T-helper 17 cell (primary cell): ENCODE measurements at regions not wholly inside any gene's neighbourhood (a gene's known extent, or its start where the extent isn't known, plus 50 kb on each side); places are given as distances from the start of the nearest gene placed in this dataset.

Experiments
- ATAC-seq: fragments of 150-1000 bp; cut with Tn5 transposase; 2 replicates; pipeline ENCODE4 v1.10.0; 2021; ENCODE audit warnings: mild to moderate bottlenecking, moderate library complexity
- DNase-seq, 3 donors: peaks; one replicate each; pipeline versions ENCODE4 v3.0.0 to v3.0.0-alpha.2; 2020 to 2021
- H3K9me3 ChIP-seq: one replicate; pipeline ENCODE4 v1.7.0; 2013; ENCODE audit warnings: low read length, mild to moderate bottlenecking; ENCODE audit not compliant: control insufficient read depth, poor library complexity, severe bottlenecking
- H3K27ac Mint-ChIP-seq: one replicate; pipeline ENCODE4 v1.8.0; 2022; ENCODE audit warnings: mild to moderate bottlenecking, moderate library complexity, mixed read lengths
- H3K27me3 Mint-ChIP-seq: one replicate; pipeline ENCODE4 v1.8.0; 2022; ENCODE audit warnings: mixed read lengths
- H3K36me3 Mint-ChIP-seq: one replicate; pipeline ENCODE4 v1.8.0; 2022; ENCODE audit warnings: low read depth, mixed read lengths
- H3K4me1 Mint-ChIP-seq: one replicate; pipeline ENCODE4 v1.8.0; 2022; ENCODE audit warnings: mild to moderate bottlenecking, mixed read lengths
- H3K4me3 Mint-ChIP-seq: one replicate; pipeline ENCODE4 v1.8.0; 2022; ENCODE audit warnings: mild to moderate bottlenecking, moderate library complexity, mixed read lengths

DNA sequence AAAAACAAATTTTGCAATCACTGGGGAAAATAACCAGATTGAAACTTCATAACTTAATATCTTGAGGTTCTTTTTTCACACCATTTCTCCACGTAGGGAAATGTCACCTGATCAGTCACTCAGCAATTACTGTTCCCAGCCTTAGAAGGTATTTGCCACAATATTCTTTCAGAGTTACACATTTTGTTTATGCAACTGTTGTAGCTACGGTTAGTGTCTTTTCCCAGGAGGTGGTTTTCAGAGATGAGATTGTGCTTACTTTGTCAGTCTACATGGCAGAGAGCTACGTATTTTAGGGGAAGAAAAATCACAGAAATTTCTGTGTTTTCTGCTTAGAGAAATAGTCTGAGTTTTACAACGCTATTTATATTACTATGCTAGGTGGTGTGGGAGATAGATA, 792.8 kb upstream of the B3GALT2 start:
- ATAC-seq, result no peak
- no peaks in the 10 kb centered on the region for H3K9me3 ChIP-seq
- Mint-ChIP-seq H3K27ac (no peak overlapping the region), H3K36me3 (peaks cover 1% of the 10 kb centered on the region), H3K27me3 (no peaks in the 10 kb centered on the region), H3K4me3 (no peak overlapping the region), H3K4me1 (peaks cover 2% of the 10 kb centered on the region)
- DNase-seq, result no peak

DNA sequence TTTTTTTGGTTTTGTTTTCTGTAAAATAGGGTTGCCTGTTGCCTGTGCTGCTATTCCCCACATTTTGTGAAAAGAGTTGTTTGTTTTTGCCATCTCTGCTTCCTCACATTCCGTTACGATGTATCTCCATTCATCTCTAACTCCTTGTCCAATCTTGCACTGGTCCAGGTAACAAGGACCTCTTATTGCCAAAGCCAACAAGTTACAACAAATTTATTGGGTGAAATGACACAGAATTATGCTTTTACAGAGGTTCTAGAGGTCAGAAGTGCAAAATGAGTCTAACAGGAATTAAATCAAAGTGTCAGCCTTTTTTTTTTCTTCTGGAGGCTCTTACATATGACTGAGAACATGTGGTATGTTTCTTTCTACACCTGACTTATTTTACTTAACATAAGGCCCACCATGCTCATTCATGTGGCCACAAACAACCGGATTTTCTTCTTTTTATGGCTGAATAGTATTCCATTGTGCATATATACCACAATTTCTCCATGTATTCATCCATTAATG, 787.9 kb upstream of the B3GALT2 start:
- H3K9me3 ChIP-seq, result no peaks in the 10 kb centered on the region
- H3K36me3 Mint-ChIP-seq, result peaks cover 4% of the 10 kb centered on the region
- H3K4me3 Mint-ChIP-seq, result no peak overlapping the region
- DNase-seq, result no peak
- no peaks in the 10 kb centered on the region for H3K27me3 Mint-ChIP-seq
- ATAC-seq, result no peak
- H3K27ac Mint-ChIP-seq, result no peak overlapping the region
- peaks cover 2% of the 10 kb centered on the region for H3K4me1 Mint-ChIP-seq

DNA sequence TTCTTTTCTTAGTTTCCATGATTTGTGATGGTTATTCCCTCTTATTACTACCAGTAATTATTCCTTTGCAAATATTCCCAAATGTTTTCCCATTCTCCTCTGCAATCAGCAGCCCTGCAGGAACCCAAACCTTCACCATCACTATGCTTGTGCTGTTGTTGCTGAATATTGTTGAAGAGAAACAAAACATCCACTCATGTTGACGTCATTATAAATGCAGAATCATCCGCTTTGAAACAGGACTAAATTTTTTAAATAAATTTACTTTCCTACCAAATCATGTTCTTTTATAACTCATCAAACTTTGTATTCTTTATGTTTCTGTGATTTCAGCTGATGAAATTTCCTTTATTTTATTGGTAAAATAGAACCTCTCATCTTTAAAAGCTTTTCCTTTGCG, 787.0 kb upstream of the B3GALT2 start:
- H3K27ac Mint-ChIP-seq, result no peak overlapping the region
- DNase-seq (no peak), ATAC-seq (no peak)
- no peaks in the 10 kb centered on the region for H3K27me3 Mint-ChIP-seq
- H3K36me3 Mint-ChIP-seq, result peaks cover 4% of the 10 kb centered on the region
- H3K4me3 Mint-ChIP-seq, result no peak overlapping the region
- H3K9me3 ChIP-seq, result no peaks in the 10 kb centered on the region
- H3K4me1 Mint-ChIP-seq, result no peaks in the 10 kb centered on the region

DNA sequence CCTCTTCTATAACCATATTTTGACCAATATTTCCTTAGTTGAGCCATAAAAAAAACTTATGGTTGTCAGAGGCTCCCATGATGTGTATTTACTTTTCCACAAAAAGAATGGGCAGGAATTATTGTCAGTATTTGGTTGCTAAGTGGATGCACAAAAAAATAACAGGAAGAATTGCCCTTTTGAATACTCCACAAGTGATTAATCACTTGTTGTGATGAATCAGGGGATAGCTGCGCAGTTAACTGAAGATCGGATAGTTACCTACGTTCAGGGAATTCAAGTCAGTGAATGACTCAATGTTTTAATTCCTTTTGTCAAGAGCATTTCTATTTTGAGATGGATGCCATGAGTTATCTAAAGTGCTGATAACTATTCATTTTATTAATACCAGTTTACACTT, 785.2 kb upstream of the B3GALT2 start:
- no peak for ATAC-seq
- no peak for DNase-seq
- peaks cover 4% of the 10 kb centered on the region for H3K36me3 Mint-ChIP-seq
- H3K4me3 Mint-ChIP-seq, result no peak overlapping the region
- H3K9me3 ChIP-seq, result no peaks in the 10 kb centered on the region
- H3K4me1 Mint-ChIP-seq, result peaks cover 4% of the 10 kb centered on the region
- H3K27ac Mint-ChIP-seq, result no peak overlapping the region
- no peaks in the 10 kb centered on the region for H3K27me3 Mint-ChIP-seq

DNA sequence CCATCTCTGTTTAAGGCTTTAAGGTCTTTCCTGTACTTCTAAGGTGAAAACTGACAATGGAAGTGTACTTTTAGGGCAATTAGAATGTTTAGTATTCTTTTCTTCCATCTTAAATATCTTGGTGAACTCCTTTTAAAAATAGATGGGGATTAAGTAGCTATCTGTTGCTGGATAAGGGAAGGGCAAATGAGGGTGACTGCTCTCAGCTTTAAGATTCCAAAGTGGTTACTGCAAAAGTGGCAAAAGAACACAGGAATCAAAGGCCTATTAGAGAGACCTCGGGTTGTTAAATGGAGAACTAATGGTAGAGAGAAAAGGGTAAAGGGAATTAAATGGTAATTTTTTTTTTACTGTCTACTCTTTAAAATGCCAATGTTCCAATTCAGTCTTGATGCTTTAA, 774.1 kb upstream of the B3GALT2 start:
- no peak for DNase-seq
- Mint-ChIP-seq H3K27ac (no peak overlapping the region), H3K27me3 (no peaks in the 10 kb centered on the region), H3K4me3 (no peak overlapping the region), H3K36me3 (peaks cover 2% of the 10 kb centered on the region), H3K4me1 (peaks cover 12% of the 10 kb centered on the region)
- ATAC-seq, result no peak
- H3K9me3 ChIP-seq, result no peaks in the 10 kb centered on the region

DNA sequence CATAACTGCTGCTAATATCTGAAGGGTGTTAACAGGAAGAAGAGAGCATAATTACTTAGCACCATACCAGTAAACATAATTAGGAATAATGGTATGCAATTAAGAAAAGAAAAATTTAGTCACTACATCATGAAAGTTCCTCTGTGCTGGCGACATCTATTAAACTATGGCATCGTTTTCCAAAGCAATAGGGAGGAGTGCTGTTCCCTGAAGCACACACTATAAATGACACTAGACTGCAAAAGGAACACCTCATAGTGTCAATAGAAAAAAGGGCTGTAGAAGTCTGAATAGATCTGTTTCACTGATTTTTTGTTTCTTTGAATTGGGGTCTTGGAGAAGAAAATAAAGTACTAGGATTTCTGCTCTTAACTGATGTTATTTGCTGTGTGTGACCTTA, 773.6 kb upstream of the B3GALT2 start:
- DNase-seq (no peak), ATAC-seq (no peak)
- peaks cover 12% of the 10 kb centered on the region for H3K4me1 Mint-ChIP-seq
- no peak overlapping the region for H3K27ac Mint-ChIP-seq
- H3K36me3 Mint-ChIP-seq, result peaks cover 2% of the 10 kb centered on the region
- no peaks in the 10 kb centered on the region for H3K9me3 ChIP-seq
- H3K4me3 Mint-ChIP-seq, result no peak overlapping the region
- no peaks in the 10 kb centered on the region for H3K27me3 Mint-ChIP-seq

DNA sequence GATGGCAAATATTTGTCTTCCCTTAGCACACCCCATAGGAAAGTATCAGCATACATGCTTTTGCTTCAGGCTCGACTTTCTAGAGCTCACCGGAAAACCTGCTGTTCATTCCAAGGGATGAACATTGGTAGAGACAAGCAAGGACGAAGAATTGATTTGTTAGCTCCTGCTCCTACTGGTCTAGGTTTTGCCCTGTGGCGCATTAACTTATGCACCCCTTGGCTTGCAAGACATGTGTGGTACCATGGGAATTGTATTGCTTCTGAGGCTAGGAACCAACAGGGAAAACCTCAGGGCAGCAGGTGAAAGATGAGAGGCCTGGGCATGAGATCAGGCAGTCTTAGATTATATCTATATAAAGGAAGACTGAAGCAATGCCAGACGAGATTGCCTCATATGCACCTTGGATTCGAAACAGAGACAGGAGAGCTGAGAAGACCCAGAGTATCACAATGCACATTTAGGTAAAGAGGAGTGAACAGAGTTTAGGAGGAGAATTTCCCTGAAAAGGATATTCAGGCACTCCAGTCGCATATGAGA, 771.2 kb upstream of the B3GALT2 start:
- ATAC-seq, result no peak
- Mint-ChIP-seq H3K4me3 (no peak overlapping the region), H3K4me1 (peaks cover 9% of the 10 kb centered on the region), H3K27ac (no peak overlapping the region), H3K27me3 (no peaks in the 10 kb centered on the region), H3K36me3 (peaks cover 5% of the 10 kb centered on the region)
- H3K9me3 ChIP-seq, result no peaks in the 10 kb centered on the region
- no peak for DNase-seq

DNA sequence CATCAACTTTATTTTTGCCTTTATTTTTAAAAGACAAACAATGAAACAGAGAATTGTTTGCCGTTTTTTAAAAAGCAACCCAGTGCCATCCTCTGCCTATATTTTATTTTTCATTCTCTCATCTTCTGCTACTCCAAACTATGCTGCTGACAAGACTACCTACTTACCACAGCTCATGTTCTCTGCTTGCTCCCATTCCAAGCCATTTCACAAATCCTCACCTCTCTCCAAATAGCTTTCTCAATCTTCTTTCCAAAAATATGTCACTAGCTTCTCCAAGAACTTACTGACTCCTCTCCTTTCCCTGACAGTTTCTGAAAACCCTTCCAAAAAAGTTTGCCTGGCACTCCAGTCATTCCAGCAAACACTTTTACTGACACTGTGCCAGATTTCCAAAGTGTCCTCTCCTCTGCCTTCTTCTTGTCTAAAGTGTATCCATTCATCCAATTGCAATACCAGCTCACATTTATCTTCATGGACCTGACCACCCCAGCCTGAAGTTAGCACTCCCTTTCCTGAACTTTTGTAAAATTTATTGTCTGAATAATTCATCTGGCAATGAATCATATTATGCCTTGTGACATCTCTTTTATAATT, 766.5 kb upstream of the B3GALT2 start:
- Mint-ChIP-seq H3K4me1 (peaks cover 5% of the 10 kb centered on the region), H3K4me3 (no peak overlapping the region), H3K27me3 (no peaks in the 10 kb centered on the region), H3K36me3 (peaks cover 3% of the 10 kb centered on the region), H3K27ac (no peak overlapping the region)
- no peak for ATAC-seq
- no peak for DNase-seq
- no peaks in the 10 kb centered on the region for H3K9me3 ChIP-seq

DNA sequence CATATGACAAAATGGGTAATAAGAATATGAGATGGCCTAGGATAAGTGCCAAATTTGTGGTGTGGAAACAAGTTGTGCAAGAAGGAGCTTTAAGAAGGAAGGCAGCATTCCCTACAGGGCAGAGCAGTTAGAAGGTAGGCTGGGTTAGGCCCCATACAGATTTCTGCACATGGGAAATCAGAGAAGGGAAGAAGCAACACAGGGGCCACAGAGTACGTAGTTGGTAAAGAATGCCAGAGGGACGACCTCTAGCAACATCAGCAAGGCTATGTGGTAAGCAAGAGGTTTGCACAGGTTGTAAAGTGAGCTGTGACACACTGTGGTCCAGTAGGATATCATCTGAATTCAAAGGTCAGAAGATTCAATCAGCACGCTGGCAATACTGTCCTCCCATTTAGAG, 765.6 kb upstream of the B3GALT2 start:
- H3K27me3 Mint-ChIP-seq, result no peaks in the 10 kb centered on the region
- H3K36me3 Mint-ChIP-seq, result peaks cover 3% of the 10 kb centered on the region
- H3K4me1 Mint-ChIP-seq, result peaks cover 5% of the 10 kb centered on the region
- ATAC-seq, result no peak
- DNase-seq, result no peak
- no peak overlapping the region for H3K27ac Mint-ChIP-seq
- H3K9me3 ChIP-seq, result no peaks in the 10 kb centered on the region
- H3K4me3 Mint-ChIP-seq, result no peak overlapping the region

DNA sequence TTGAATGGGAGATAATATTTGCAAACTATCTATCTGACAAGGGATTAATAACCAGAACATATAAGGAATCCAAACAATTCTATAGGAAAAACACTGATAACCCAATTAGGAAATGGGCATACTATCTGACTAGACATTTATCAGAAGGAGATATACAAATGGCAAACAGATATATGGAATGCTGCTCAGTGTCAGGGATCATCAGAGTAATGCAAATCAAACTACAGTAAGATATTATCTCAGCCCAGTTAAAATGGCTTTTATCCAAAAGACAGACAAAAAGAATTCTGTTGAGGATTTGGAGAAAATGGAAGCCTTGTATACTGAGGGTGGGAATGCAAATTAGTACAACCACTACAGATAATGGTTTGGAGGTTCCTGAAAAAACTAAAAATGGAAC, 758.0 kb upstream of the B3GALT2 start:
- H3K9me3 ChIP-seq, result no peaks in the 10 kb centered on the region
- H3K4me1 Mint-ChIP-seq, result no peaks in the 10 kb centered on the region
- ATAC-seq, result no peak
- H3K36me3 Mint-ChIP-seq, result peaks cover 3% of the 10 kb centered on the region
- no peak for DNase-seq
- H3K27ac Mint-ChIP-seq, result no peak overlapping the region
- no peak overlapping the region for H3K4me3 Mint-ChIP-seq
- no peaks in the 10 kb centered on the region for H3K27me3 Mint-ChIP-seq

DNA sequence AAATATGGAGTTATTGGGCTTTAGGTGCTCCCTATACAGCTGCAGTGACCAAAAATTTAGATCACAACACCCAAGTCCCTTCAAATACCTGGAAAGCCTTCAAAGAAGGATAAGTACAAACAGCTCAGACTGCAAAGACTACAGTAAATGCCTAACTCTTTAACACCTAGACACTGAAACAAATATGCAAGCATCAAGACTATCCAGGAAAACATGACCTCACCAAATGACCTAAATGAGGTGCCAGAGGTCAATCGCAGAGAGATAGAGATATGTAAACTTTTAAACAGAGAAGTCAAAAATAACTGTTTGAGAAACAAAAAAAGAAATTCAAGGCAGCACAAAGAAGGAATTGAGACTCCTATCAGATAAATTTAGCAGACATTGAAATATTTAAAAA, 753.8 kb upstream of the B3GALT2 start:
- H3K36me3 Mint-ChIP-seq, result peaks cover 3% of the 10 kb centered on the region
- no peaks in the 10 kb centered on the region for H3K27me3 Mint-ChIP-seq
- H3K9me3 ChIP-seq, result no peaks in the 10 kb centered on the region
- DNase-seq, result no peak
- no peak overlapping the region for H3K4me3 Mint-ChIP-seq
- no peak for ATAC-seq
- no peaks in the 10 kb centered on the region for H3K4me1 Mint-ChIP-seq
- H3K27ac Mint-ChIP-seq, result no peak overlapping the region

DNA sequence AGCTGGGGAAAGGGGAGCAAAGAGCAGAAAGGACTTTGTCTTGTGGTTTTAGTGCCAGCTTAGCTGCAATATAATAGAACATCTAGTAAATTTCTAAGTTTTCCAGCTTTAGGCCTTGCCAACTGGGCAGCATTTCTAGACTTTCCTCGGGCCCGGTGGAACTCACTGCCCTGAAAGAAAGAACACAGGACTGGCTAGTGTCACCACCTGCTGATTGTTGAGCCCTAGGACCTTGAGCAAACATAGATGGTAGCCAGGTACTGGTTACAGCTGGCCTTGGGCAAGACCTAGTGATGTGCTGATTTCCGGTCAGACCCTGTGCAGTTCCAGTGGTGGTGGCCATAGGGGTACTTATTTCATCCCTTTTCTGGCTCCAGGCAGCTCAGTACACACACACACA, 753.2 kb upstream of the B3GALT2 start:
- no peaks in the 10 kb centered on the region for H3K4me1 Mint-ChIP-seq
- DNase-seq, result no peak
- no peak overlapping the region for H3K4me3 Mint-ChIP-seq
- no peak for ATAC-seq
- H3K9me3 ChIP-seq, result no peaks in the 10 kb centered on the region
- peaks cover 3% of the 10 kb centered on the region for H3K36me3 Mint-ChIP-seq
- no peak overlapping the region for H3K27ac Mint-ChIP-seq
- no peaks in the 10 kb centered on the region for H3K27me3 Mint-ChIP-seq

DNA sequence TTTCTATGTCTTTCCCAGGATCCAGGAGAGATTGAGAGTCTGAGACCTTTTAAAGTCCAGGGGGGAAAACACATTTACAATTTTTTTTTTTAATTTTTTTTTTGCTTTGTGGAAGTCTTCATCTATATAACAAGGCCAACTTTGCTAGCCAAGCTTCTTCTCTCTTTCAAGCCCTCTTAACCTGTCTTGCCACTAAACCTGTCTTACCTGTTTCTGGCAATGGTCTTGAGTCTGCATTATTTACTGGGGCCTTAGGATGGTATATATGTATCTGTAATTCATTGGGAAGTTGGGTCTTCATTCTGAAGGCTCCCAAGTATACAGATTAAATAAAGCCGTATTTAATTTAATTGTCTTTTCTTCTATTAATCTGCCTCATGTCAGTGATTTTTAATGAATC, 750.9 kb upstream of the B3GALT2 start:
- DNase-seq (no peak), ATAC-seq (no peak)
- H3K4me1 Mint-ChIP-seq, result peaks cover 2% of the 10 kb centered on the region
- peaks cover 3% of the 10 kb centered on the region for H3K36me3 Mint-ChIP-seq
- no peak overlapping the region for H3K27ac Mint-ChIP-seq
- no peaks in the 10 kb centered on the region for H3K27me3 Mint-ChIP-seq
- no peak overlapping the region for H3K4me3 Mint-ChIP-seq
- no peaks in the 10 kb centered on the region for H3K9me3 ChIP-seq

DNA sequence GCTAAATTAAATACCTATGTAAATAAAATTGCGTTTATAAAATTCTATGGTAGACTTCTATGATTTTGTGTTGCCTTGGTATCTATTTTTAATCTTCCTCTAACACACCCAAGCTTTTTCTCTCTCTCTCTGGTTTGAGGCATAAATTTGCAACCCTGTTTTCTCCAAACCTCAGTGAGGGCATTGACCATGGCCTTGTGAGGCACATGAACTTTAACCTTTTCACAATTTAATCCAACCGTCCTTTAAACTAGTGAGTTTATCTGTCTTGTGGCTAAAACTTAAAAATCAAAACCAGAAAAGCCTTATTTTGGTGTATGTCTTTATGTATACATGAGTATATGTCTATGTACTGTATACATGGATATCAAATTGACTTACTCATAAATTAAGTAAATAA, 746.6 kb upstream of the B3GALT2 start:
- H3K36me3 Mint-ChIP-seq, result peaks cover 2% of the 10 kb centered on the region
- ATAC-seq, result no peak
- no peak overlapping the region for H3K4me3 Mint-ChIP-seq
- H3K4me1 Mint-ChIP-seq, result peaks cover 6% of the 10 kb centered on the region
- no peaks in the 10 kb centered on the region for H3K27me3 Mint-ChIP-seq
- no peak for DNase-seq
- H3K9me3 ChIP-seq, result no peaks in the 10 kb centered on the region
- no peak overlapping the region for H3K27ac Mint-ChIP-seq
